Tibial artery (tissue), 4 donors: ENCODE measurements at regions not wholly inside any gene's neighbourhood (a gene's known extent, or its start where the extent isn't known, plus 50 kb on each side); places are given as distances from the start of the nearest gene placed in this dataset.

Experiments
- DNase-seq, 2 donors: peaks; one replicate each; pipeline ENCODE4 v3.0.0-alpha.2; 2019
- H3K27ac ChIP-seq, 2 donors: fragments of 200-600 bp; sonication (generic) in 1 of 2; 1 replicate in 1 of 2; 2 replicates in 1 of 2; pipeline ENCODE4 v1.5.1; 2018 to 2019; ENCODE audit warnings: mild to moderate bottlenecking in 1 of 2
- H3K27me3 ChIP-seq, 2 donors: fragments of 200-600 bp; sonication (generic) in 1 of 2; one replicate each; pipeline versions ENCODE4 v1.5.1 to v1.6.0; 2016 to 2019
- H3K36me3 ChIP-seq, 3 donors: fragments of 200-600 bp; sonication (generic) in 2 of 3; one replicate each; pipeline ENCODE4 v1.5.1; 2016 to 2019; ENCODE audit warnings: mild to moderate bottlenecking in 2 of 3
- H3K4me1 ChIP-seq, 4 donors: fragments of 200-600 bp; sonication (generic) in 2 of 4; 1 replicate in 3 of 4; 2 replicates in 1 of 4; pipeline ENCODE4 v1.5.1; 2016 to 2019
- H3K4me3 ChIP-seq, 2 donors: fragments of 200-600 bp; sonication (generic) in 1 of 2; 1 replicate in 1 of 2; 2 replicates in 1 of 2; pipeline ENCODE4 v1.5.1; 2018 to 2019; ENCODE audit warnings: mild to moderate bottlenecking in 2 of 2
- H3K9me3 ChIP-seq, 3 donors: fragments of 200-600 bp; sonication (generic) in 1 of 3; one replicate each; pipeline ENCODE4 v1.5.1; 2016 to 2019
- intact Hi-C: fragments of 100-400 bp; cut with DNase I; formaldehyde crosslinking; loops from one replicate; pipeline ENCODE4 v1.15.0; 2023; ENCODE audit warnings: low total_unique reads
- TF ChIP-seq, protein P1 (sequence below), 2 experiments: fragments of 200-600 bp in 1 of 2; fragments of 450-650 bp in 1 of 2; IDR thresholded peaks; one replicate each; pipeline ENCODE4 v1.5.1; 2017 to 2019; ENCODE audit warnings: antibody characterized with exemption in 2 of 2, mild to moderate bottlenecking in 1 of 2, moderate library complexity in 1 of 2

DNA sequence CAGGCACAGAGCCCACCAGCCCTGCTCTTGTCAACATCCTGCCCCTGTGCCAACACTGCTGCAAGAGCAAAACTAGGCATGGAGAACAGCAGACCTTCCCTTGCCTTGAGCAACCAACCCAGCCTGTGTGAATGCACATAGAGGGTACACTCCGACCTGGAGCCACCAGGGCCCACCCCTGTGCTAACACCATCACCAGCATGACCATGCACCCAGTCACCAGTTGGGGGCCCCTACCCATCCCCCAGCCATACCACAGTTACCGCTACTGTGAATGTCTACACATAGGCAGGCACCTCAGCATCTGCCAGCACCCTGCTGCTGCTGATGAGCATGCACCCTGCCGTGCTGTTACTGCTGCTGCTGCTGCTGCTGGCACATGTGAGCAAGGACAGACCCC, 301.9 kb upstream of the ST6GAL2 start:
- Histone ChIP-seq H3K36me3 (no peaks in the 10 kb centered on the region), H3K4me1 (peaks cover 0 to 6% (median 0%) of the 10 kb centered on the region in 4 donors), H3K9me3 (no peaks in the 10 kb centered on the region), H3K27ac (no peak overlapping the region), H3K27me3 (no peaks in the 10 kb centered on the region), H3K4me3 (no peak overlapping the region)
- TF ChIP-seq, protein P1, sequence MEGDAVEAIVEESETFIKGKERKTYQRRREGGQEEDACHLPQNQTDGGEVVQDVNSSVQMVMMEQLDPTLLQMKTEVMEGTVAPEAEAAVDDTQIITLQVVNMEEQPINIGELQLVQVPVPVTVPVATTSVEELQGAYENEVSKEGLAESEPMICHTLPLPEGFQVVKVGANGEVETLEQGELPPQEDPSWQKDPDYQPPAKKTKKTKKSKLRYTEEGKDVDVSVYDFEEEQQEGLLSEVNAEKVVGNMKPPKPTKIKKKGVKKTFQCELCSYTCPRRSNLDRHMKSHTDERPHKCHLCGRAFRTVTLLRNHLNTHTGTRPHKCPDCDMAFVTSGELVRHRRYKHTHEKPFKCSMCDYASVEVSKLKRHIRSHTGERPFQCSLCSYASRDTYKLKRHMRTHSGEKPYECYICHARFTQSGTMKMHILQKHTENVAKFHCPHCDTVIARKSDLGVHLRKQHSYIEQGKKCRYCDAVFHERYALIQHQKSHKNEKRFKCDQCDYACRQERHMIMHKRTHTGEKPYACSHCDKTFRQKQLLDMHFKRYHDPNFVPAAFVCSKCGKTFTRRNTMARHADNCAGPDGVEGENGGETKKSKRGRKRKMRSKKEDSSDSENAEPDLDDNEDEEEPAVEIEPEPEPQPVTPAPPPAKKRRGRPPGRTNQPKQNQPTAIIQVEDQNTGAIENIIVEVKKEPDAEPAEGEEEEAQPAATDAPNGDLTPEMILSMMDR (IDR thresholded peaks at IDR 0.05), result no peak
- intact Hi-C loops, result no loop called here
- no peak for DNase-seq

DNA sequence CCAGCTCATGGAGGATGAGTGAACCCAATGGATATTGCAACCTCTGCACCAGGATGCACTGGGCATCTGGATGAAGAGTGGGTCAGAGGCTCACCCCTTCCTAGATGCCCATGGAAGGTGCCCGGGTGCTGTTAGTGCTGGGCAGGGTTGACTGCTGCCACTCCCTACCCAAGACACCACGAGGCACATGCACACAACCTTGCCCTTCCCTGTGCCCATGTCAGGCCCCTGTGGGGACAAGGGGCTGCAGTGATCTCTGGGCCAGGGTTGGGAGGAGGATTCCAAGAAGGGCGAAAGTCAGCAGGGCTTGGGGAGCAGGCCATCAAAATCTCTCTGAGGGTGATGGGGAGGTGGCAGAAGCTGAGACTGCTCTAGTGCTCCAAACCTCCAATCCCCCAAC, 309.7 kb upstream of the ST6GAL2 start:
- no peak overlapping the region for H3K27ac ChIP-seq
- no peaks in the 10 kb centered on the region for H3K9me3 ChIP-seq
- no peaks in the 10 kb centered on the region for H3K36me3 ChIP-seq
- DNase-seq, result no peak
- H3K4me3 ChIP-seq, result no peak overlapping the region
- no peaks in the 10 kb centered on the region for H3K4me1 ChIP-seq
- no peaks in the 10 kb centered on the region for H3K27me3 ChIP-seq
- TF ChIP-seq, protein P1 (IDR thresholded peaks at IDR 0.05), result no peak
- intact Hi-C loops, result no loop called here

DNA sequence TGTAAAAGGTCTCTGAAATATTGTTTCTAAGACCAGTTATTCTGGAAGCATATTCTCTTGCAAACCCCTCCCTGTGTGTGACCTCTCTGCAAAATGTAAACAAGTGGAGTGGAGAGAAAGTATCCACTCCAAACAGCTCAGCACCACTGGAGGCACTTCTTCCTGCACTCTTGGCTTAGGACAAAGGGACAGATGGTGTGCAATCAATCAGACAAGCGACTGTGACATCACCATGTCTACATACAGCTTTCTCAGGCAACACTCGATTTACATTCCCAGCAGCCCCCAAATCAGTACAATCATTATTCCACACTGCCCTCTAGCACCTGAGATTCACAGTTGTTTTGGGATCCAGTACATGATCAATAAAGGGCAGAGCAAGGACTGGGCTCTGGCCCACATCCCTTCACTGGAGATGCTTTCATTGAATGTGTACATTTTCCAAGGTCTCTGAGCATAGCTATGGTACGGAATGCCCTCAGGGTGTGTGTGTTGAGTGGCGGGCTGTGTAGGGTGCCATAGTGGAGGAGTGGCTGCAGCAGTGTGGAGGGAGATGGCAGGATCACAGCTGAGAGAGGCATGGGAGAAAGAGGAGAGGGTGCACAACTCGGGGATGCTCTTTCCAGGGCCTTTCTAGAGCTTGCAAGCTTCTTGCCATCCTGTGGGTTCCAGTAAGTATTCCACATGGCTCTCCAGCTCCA, 311.8 kb upstream of the ST6GAL2 start:
- TF ChIP-seq, protein P1 (IDR thresholded peaks at IDR 0.05), result no peak
- Histone ChIP-seq H3K4me1 (no peaks in the 10 kb centered on the region), H3K4me3 (no peak overlapping the region), H3K36me3 (no peaks in the 10 kb centered on the region), H3K27me3 (no peaks in the 10 kb centered on the region), H3K9me3 (no peaks in the 10 kb centered on the region), H3K27ac (no peak overlapping the region)
- intact Hi-C loops, result no loop called here
- no peak for DNase-seq

DNA sequence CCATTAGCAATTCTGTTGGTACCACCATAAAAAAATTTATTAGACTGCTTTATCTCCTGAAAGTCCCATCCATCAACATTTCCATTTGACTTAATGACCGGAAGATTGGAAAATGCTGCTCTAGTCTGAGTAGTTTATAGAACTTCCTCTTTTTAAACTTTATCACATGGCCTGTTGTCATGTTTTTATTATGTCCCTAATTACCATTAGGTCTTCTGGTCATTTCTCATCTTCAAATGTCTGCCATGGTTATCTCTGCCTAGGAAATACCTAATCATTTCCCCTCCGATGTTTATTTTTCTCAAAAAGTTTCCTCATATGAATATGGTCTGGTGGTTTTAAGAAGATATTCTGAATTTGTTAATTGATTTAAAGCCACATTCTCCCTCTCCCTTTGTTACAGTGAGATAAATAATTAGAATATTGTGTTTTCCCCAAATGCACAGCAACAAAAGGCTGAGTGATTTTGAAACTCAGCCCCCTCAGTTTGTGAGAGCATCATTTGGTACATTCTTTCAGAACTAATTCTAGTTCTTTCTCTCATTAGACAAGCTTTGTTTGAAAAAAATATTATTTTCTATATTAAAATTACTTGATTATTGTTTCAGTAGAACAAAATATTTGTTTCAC, 317.1 kb upstream of the ST6GAL2 start:
- H3K9me3 ChIP-seq, result no peaks in the 10 kb centered on the region
- no peaks in the 10 kb centered on the region for H3K36me3 ChIP-seq
- H3K4me3 ChIP-seq, result no peak overlapping the region
- intact Hi-C loops, result no loop called here
- H3K4me1 ChIP-seq, result no peaks in the 10 kb centered on the region
- no peaks in the 10 kb centered on the region for H3K27me3 ChIP-seq
- TF ChIP-seq, protein P1 (IDR thresholded peaks at IDR 0.05), result no peak
- H3K27ac ChIP-seq, result no peak overlapping the region
- DNase-seq, result no peak

DNA sequence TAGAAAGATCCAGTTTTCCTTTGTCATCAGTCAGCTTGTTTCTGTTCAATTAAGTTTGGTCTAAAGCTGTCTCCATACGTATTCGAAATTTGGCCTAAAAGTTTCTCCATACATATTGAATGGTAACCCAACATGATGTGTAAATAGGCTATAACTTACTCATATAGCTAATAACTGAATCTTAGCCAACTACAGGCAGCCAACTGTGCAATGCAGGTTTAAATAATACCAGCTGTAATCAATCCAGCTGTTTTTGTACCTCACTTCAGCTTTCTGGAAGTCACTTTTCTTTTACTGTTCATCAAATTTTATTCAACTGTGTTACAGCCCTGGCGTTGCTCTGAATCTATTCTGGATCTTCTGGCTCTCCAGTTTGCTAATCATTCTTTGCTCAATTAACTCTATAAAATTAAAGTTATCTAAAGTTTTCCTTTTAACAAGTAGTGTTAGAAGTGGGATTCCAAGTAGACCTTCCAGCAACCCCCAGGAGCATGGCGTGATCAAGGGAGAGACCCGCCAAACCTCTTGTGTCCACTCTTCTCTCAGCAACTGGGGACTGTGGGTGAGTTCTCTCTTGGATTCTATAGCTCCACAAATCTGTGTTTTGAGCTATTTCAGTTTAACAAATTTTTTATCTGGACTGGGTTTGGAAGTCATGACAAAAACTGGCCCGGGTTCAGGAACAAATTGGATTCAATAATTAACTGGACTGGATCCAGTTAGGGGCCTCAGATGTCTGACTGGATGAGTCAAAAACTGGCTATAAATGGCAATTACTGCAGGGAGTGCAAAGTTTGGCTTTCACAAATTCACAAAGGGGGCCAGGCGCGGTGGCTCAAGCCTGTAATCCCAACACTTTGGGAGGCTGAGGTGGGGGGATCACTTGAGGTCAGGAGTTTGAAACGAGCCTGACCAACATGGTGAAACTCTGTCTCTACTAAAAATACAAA, 329.7 kb upstream of the ST6GAL2 start:
- Histone ChIP-seq H3K4me3 (no peak overlapping the region), H3K9me3 (no peaks in the 10 kb centered on the region), H3K36me3 (no peaks in the 10 kb centered on the region), H3K4me1 (no peaks in the 10 kb centered on the region), H3K27me3 (no peaks in the 10 kb centered on the region), H3K27ac (no peak overlapping the region)
- intact Hi-C loops, result no loop called here
- DNase-seq, result no peak
- TF ChIP-seq, protein P1 (IDR thresholded peaks at IDR 0.05), result no peak
